HG02884 (cell line): ENCODE measurements at regions not wholly inside any gene's neighbourhood (a gene's known extent, or its start where the extent isn't known, plus 50 kb on each side); places are given as distances from the start of the nearest gene placed in this dataset.

ENCODE experiments used
- ATAC-seq: cut with Tn5 transposase; IDR thresholded peaks from one replicate; pipeline ENCODE4 v1.9.1; 2021; ENCODE audit warnings: mild to moderate bottlenecking, moderate library complexity; ENCODE audit not compliant: unreplicated experiment

GRCh38 chr1:118739501-118739900 lies 248.6 kb downstream of the TBX15 start:
- ATAC-seq, result no peak

GRCh38 chr1:118736322-118736721 lies 251.8 kb downstream of the TBX15 start:
- ATAC-seq, result no peak

GRCh38 chr1:118717893-118718292 lies 270.2 kb downstream of the TBX15 start:
- no peak for ATAC-seq

GRCh38 chr1:118716775-118717174 lies 271.4 kb downstream of the TBX15 start:
- no peak for ATAC-seq

GRCh38 chr1:118711356-118711755 lies 276.8 kb downstream of the TBX15 start:
- no peak for ATAC-seq

GRCh38 chr1:118698911-118699310 lies 289.2 kb downstream of the TBX15 start:
- no peak for ATAC-seq

GRCh38 chr1:118692143-118692542 lies 296.0 kb downstream of the TBX15 start:
- ATAC-seq, result no peak

- no peak for ATAC-seq
These were observed 299.3 kb downstream of the TBX15 start for GRCh38 chr1:118688891-118689290.

GRCh38 chr1:118661769-118662320 lies 326.3 kb downstream of the TBX15 start:
- ATAC-seq, result no peak

- no peak for ATAC-seq
These were observed 327.4 kb downstream of the TBX15 start for GRCh38 chr1:118660769-118661168.

GRCh38 chr1:118659646-118660045 lies 328.5 kb downstream of the TBX15 start:
- ATAC-seq, result no peak

- no peak for ATAC-seq
These were observed 337.9 kb downstream of the TBX15 start for GRCh38 chr1:118650107-118650807.

GRCh38 chr1:118649369-118650106 lies 338.6 kb downstream of the TBX15 start:
- ATAC-seq, result no peak

- no peak for ATAC-seq
These were observed 352.1 kb downstream of the TBX15 start for GRCh38 chr1:118636004-118636403.

GRCh38 chr1:118627435-118627834 lies 360.7 kb downstream of the TBX15 start:
- no peak for ATAC-seq

- ATAC-seq, result no peak
These were observed 366.3 kb downstream of the TBX15 start for GRCh38 chr1:118621839-118622238.

- ATAC-seq, result no peak
These were observed 369.4 kb downstream of the TBX15 start for GRCh38 chr1:118618618-118619340.

GRCh38 chr1:118617916-118618315 lies 370.2 kb downstream of the TBX15 start:
- no peak for ATAC-seq

GRCh38 chr1:118615066-118615465 lies 373.1 kb downstream of the TBX15 start:
- no peak for ATAC-seq

- no peak for ATAC-seq
These were observed 398.8 kb downstream of the TBX15 start for GRCh38 chr1:118589238-118589846.

- no peak for ATAC-seq
These were observed 399.6 kb downstream of the TBX15 start for GRCh38 chr1:118588566-118588965.
